ENCODE measurements at regions not wholly inside any gene's neighbourhood (a gene's known extent, or its start where the extent isn't known, plus 50 kb on each side); places are given as distances from the start of the nearest gene placed in this dataset.

DNA sequence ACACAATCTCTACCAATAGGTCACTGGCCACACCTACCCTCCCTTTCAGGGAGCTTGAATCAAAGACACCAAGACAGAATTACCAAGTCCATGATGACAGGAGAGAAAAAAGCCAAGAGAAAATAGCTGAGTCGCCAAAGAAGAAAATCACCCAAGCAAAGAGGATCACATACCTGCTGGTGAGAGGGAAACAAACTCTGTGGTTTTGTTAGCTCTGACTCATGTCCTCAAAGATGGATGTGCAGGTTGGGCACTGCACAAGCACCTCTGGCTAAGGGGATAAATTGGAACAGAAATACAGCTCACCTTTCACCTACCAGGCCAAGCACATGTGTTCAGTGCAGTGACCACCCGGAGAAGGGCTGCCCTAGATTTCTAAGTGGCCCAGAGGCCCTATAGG is 114.8 kb downstream of the TFAP2A start:
- TF ChIP-seq, protein P1, sequence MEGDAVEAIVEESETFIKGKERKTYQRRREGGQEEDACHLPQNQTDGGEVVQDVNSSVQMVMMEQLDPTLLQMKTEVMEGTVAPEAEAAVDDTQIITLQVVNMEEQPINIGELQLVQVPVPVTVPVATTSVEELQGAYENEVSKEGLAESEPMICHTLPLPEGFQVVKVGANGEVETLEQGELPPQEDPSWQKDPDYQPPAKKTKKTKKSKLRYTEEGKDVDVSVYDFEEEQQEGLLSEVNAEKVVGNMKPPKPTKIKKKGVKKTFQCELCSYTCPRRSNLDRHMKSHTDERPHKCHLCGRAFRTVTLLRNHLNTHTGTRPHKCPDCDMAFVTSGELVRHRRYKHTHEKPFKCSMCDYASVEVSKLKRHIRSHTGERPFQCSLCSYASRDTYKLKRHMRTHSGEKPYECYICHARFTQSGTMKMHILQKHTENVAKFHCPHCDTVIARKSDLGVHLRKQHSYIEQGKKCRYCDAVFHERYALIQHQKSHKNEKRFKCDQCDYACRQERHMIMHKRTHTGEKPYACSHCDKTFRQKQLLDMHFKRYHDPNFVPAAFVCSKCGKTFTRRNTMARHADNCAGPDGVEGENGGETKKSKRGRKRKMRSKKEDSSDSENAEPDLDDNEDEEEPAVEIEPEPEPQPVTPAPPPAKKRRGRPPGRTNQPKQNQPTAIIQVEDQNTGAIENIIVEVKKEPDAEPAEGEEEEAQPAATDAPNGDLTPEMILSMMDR (IDR thresholded peaks at IDR 0.05) = no peak
- TF ChIP-seq POLR2AphosphoS5 (IDR thresholded peaks at IDR 0.05; ENCODE audit: low read depth, low read length) = no peak
- no peak for TF ChIP-seq REST (IDR thresholded peaks at IDR 0.05; ENCODE audit: insufficient read depth in 1 of 2, low read depth in 2 of 2, low read length in 1 of 2)
- TF ChIP-seq TCF7L2 (IDR thresholded peaks at IDR 0.05; ENCODE audit: low read depth, low read length) = no peak
- TF ChIP-seq SIN3A (IDR thresholded peaks at IDR 0.05; ENCODE audit: borderline replicate concordance, insufficient read depth, low read depth, low read length) = no peak

Data from Panc1 (cell line).